ENCODE measurements at regions not wholly inside any gene's neighbourhood (a gene's known extent, or its start where the extent isn't known, plus 50 kb on each side); places are given as distances from the start of the nearest gene placed in this dataset.

DNA sequence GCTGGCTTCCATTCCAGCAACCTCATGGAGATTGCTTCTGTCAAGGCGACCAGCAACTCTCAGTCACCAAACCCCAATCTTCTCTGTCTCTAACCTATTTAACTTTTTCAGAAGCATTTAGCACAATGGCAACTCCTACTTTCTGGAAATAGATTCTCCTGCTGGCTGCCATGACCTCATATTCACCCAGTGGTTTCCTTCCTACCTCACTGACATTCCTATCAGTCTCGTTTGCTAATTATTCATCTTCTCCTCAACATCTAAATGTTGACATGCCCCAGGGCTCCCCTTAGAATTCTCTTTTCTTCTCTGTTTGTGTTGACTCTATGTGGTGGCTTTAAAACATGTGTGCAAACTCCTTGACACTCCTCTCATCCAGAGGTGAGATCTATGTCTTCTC, 106.7 kb downstream of the OLFM4 start:
- H3K27ac ChIP-seq = no peak overlapping the region
- no peaks in the 10 kb centered on the region for H3K9me3 ChIP-seq
- TF ChIP-seq EP300 (IDR thresholded peaks at IDR 0.05) (no peak), POLR2AphosphoS5 (IDR thresholded peaks at IDR 0.05) (no peak), POLR2A (IDR thresholded peaks at IDR 0.05) (no peak)
- TF ChIP-seq, protein P1, sequence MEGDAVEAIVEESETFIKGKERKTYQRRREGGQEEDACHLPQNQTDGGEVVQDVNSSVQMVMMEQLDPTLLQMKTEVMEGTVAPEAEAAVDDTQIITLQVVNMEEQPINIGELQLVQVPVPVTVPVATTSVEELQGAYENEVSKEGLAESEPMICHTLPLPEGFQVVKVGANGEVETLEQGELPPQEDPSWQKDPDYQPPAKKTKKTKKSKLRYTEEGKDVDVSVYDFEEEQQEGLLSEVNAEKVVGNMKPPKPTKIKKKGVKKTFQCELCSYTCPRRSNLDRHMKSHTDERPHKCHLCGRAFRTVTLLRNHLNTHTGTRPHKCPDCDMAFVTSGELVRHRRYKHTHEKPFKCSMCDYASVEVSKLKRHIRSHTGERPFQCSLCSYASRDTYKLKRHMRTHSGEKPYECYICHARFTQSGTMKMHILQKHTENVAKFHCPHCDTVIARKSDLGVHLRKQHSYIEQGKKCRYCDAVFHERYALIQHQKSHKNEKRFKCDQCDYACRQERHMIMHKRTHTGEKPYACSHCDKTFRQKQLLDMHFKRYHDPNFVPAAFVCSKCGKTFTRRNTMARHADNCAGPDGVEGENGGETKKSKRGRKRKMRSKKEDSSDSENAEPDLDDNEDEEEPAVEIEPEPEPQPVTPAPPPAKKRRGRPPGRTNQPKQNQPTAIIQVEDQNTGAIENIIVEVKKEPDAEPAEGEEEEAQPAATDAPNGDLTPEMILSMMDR (IDR thresholded peaks at IDR 0.05) = no peak
- no peaks in the 10 kb centered on the region for H3K36me3 ChIP-seq
- ATAC-seq (ENCODE audit: low FRiP score in 2 of 2) (no peak), DNase-seq (no peak)
- H3K4me1 ChIP-seq = no peaks in the 10 kb centered on the region
- 63 to 77% methylated on average over 2 of the region's 2 CpGs for WGBS, 2 donors
- H3K4me3 ChIP-seq = no peak overlapping the region
- no peaks in the 10 kb centered on the region for H3K27me3 ChIP-seq

DNA sequence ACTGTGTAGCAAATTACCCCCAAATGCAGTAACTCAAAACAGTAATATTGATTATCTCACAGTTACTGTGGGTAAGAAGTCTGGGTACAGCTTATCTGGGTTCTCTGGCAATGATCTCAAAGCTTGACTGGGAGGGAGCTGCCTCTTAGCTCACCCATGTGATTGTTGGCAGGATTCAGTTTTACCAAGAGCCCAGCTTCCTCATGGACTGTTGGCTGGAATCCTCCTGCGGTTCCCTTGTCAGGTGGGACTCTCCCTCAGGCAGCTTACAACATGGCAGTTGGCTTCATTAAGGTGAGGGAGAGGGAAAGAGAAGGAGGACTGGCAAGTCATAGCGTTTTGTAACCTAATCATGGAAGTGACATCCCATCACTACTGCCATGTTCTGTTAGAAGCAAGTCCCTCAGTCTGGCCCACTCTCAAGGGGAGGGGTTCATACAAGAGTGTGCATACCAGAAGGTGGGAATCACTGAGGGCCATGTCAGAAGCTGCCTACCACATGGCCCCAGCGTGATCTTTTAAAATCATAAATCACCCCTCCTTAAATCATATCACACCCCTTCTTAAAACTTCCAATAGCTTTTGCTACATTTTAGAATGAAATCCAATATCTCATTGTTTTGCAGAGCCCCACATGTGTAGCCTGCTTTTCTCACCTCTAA, 108.1 kb downstream of the OLFM4 start:
- H3K36me3 ChIP-seq = no peaks in the 10 kb centered on the region

DNA sequence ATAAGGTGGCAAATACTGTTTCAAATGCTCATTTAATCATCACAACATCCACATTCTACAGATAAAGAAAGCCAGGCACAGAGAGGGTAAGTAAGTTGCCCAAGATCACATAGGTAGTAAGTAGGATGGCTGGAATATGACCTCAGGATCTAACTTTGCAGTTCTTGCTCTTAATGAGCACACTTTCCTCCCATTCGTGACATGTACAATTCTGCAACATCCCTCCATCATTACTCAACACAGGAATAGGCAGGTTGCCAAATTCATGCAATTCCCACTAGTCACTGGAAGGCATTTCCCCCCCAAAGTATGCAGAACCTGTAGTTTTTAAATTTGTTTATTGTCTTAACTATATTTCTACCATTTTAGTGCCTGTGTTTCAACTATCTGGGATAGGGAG, 109.2 kb downstream of the OLFM4 start:
- TF ChIP-seq POLR2AphosphoS5 (IDR thresholded peaks at IDR 0.05) (no peak), EP300 (IDR thresholded peaks at IDR 0.05) (no peak), POLR2A (IDR thresholded peaks at IDR 0.05) (no peak)
- TF ChIP-seq, protein P1 (IDR thresholded peaks at IDR 0.05) = no peak
- Histone ChIP-seq H3K4me3 (no peak overlapping the region), H3K36me3 (no peaks in the 10 kb centered on the region), H3K4me1 (no peaks in the 10 kb centered on the region), H3K27me3 (no peaks in the 10 kb centered on the region), H3K9me3 (no peaks in the 10 kb centered on the region), H3K27ac (no peak overlapping the region)
- ATAC-seq (ENCODE audit: low FRiP score in 2 of 2) = peak in 1 of 2 donors; percentile 72
- no peak for DNase-seq
- 0 to 9% methylated on average over 1 of the region's 1 CpG for WGBS, 2 donors

More for the DNA sequence above, 108.1 kb downstream of the OLFM4 start:
- H3K4me1 ChIP-seq = no peaks in the 10 kb centered on the region
- no peak overlapping the region for H3K27ac ChIP-seq
- H3K27me3 ChIP-seq = no peaks in the 10 kb centered on the region
- no peaks in the 10 kb centered on the region for H3K9me3 ChIP-seq
- ATAC-seq (ENCODE audit: low FRiP score in 2 of 2) (no peak), DNase-seq (no peak)
- 72 to 95% methylated on average over 3 of the region's 3 CpGs for WGBS, 2 donors
- TF ChIP-seq, protein P1 (IDR thresholded peaks at IDR 0.05) = no peak
- no peak for TF ChIP-seq EP300 (IDR thresholded peaks at IDR 0.05)
- TF ChIP-seq POLR2A (IDR thresholded peaks at IDR 0.05) = no peak
- TF ChIP-seq POLR2AphosphoS5 (IDR thresholded peaks at IDR 0.05) = no peak
- no peak overlapping the region for H3K4me3 ChIP-seq

GRCh38 chr13:53138376-53139036, 109.9 kb downstream of the OLFM4 start:
- no peaks in the 10 kb centered on the region for H3K9me3 ChIP-seq
- H3K27me3 ChIP-seq = no peaks in the 10 kb centered on the region
- TF ChIP-seq POLR2AphosphoS5 (IDR thresholded peaks at IDR 0.05) (no peak), POLR2A (IDR thresholded peaks at IDR 0.05) (no peak), EP300 (IDR thresholded peaks at IDR 0.05) (no peak)
- TF ChIP-seq, protein P1 (IDR thresholded peaks at IDR 0.05) = no peak
- H3K4me3 ChIP-seq = no peak overlapping the region
- no peaks in the 10 kb centered on the region for H3K4me1 ChIP-seq
- DNase-seq (peak in 1 of 2 donors; percentile 59), ATAC-seq (ENCODE audit: low FRiP score in 2 of 2) (peak in 1 of 2 donors; percentile 77)
- no peaks in the 10 kb centered on the region for H3K36me3 ChIP-seq
- WGBS, 2 donors = 72 to 75% methylated on average over 14 of the region's 14 CpGs
- no peak overlapping the region for H3K27ac ChIP-seq

Measured in upper lobe of left lung (tissue), 6 donors.